ENCODE measurements at regions not wholly inside any gene's neighbourhood (a gene's known extent, or its start where the extent isn't known, plus 50 kb on each side); places are given as distances from the start of the nearest gene placed in this dataset.
A peak's percentile ranks its signal among the peaks of the same experiment; 100 is the strongest.

DNA sequence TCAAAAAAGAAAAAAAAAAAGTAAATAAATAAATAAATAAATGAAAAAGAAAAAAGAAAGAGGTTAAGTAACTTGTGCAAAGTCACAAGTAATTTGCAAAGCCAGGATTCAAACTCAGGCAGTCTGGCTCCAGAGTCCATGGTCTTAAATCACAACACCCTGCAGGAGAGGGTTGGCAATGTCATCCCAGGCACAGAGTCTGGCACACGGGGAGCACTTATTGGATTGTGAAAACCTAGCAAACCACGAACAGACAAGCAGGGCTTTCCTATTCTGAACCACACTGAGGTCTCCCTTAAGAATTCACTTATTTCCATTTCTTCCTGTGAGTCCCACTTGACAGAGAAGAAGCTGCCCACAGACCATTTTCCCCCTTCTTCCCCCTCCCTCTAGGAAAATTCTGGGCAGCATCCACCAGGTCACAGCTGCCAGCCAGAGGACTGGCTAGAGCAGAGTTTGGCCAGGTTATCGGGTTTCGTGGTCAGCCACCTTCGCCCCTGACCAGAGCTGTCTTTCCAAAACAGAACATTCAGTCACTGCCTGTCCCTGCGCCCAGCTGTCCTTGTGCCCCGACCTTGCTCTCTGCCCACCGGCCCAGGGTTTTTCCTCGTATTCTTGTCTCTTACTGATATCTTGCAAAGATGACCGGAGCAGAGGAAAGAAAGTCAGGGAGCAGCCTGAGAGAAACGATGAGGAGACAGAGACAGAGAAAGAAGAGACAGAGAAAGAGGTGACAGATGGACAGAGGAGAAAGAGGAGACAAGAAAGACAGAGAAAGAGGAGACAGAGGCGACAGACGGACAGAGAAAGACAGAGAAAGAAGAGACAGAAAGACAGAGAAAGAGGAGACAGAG is 106.4 kb upstream of the PTPN1 start:
- H3K4me3 ChIP-seq (ENCODE audit: low read length), result no peak overlapping the region
- H3K27me3 ChIP-seq (replicated peaks; ENCODE audit: control insufficient read depth, insufficient read depth, low read length), result no peaks in the 10 kb centered on the region
- H3K36me3 ChIP-seq (ENCODE audit: control insufficient read depth, insufficient read depth, low read length, severe bottlenecking), result no peaks in the 10 kb centered on the region
- H3K4me1 ChIP-seq (ENCODE audit: control insufficient read depth, insufficient read depth, low read length), result peaks cover 26% of the 10 kb centered on the region
- DNase-seq (ENCODE audit: low read depth), result no peak
- H3K9ac ChIP-seq (ENCODE audit: low read length), result no peak overlapping the region
- H3K9me3 ChIP-seq (ENCODE audit: control insufficient read depth, low read length), result no peaks in the 10 kb centered on the region

DNA sequence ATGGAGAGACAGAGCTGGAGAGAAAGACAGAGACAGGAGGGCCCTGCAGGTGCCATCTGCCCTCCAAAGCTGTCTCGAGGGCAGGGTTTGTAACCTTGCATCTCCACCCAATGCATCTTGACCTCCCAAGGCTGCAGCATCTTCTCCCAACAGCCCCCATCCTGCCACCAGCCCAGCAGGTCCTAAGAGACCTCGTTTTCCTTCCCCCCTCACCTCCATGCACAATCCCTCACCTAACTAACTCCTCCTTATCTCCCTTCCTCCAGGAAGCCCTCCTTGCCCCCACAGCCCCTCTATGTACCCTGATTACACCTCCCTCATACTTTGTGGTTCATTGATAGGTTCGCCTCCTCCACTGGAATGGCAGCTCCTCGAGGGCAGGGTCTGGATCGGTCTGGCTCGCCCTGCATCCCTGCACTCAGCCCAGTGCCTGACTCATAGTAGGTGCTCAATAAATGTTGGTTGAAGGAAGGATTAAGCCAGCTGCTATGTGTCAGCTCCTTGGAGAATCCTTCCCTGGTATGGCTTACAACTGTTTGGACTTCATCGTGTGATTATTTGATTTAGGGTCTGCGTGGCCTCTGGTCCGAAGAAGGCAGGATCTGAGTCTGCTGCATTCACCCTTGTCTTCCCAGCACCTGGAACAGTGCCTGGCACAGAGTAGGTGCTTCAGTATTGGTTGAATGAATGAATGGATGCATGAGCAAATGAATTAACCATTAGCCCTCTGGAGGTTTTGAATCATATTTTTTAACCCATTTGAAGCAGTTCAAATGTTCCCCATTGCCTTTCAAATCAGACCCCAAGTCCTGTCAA is 105.6 kb upstream of the PTPN1 start:
- DNase-seq (ENCODE audit: low read depth), result no peak
- Histone ChIP-seq H3K27me3 (replicated peaks; ENCODE audit: control insufficient read depth, insufficient read depth, low read length) (no peaks in the 10 kb centered on the region), H3K36me3 (ENCODE audit: control insufficient read depth, insufficient read depth, low read length, severe bottlenecking) (no peaks in the 10 kb centered on the region), H3K4me3 (ENCODE audit: low read length) (no peak overlapping the region), H3K9me3 (ENCODE audit: control insufficient read depth, low read length) (no peaks in the 10 kb centered on the region), H3K9ac (ENCODE audit: low read length) (no peak overlapping the region), H3K4me1 (ENCODE audit: control insufficient read depth, insufficient read depth, low read length) (peaks cover 30% of the 10 kb centered on the region)

DNA sequence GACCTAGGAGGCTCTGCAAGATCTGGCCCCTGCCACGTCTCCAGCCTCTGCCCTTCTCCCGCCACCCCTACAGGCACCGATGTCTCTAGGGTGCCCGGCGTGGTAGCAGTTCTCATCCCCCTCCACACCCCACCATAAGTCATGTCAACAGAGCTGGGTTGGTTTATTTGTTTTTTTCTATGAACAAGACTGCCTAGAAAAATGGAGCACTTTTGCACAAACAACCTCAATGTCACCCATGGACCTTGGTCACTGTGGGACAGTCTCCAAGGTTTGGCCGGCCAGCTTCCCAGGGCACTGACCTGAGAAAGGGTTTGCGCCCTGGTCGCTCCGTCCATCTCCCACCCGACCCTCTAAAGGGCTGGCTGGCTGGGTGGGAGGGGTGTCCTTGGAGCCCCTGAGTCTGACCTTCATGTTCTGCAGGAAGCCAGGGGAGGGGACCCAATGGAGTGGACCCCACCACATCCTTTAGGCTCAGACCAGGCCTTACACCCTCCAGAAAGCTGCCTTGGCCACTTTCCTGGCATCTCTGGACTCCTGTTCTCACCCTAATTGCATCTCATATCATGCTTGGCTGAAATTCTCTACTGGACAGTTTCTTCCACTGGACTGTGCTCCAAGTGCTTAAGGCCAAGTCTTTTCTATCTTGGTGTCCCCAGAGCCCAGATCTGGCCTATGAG is 104.8 kb upstream of the PTPN1 start:
- DNase-seq (ENCODE audit: low read depth), result no peak
- no peak overlapping the region for H3K9ac ChIP-seq (ENCODE audit: low read length)
- H3K4me3 ChIP-seq (ENCODE audit: low read length), result no peak overlapping the region
- H3K4me1 ChIP-seq (ENCODE audit: control insufficient read depth, insufficient read depth, low read length), result peaks cover 35% of the 10 kb centered on the region
- no peaks in the 10 kb centered on the region for H3K36me3 ChIP-seq (ENCODE audit: control insufficient read depth, insufficient read depth, low read length, severe bottlenecking)
- no peaks in the 10 kb centered on the region for H3K9me3 ChIP-seq (ENCODE audit: control insufficient read depth, low read length)
- no peaks in the 10 kb centered on the region for H3K27me3 ChIP-seq (replicated peaks; ENCODE audit: control insufficient read depth, insufficient read depth, low read length)

DNA sequence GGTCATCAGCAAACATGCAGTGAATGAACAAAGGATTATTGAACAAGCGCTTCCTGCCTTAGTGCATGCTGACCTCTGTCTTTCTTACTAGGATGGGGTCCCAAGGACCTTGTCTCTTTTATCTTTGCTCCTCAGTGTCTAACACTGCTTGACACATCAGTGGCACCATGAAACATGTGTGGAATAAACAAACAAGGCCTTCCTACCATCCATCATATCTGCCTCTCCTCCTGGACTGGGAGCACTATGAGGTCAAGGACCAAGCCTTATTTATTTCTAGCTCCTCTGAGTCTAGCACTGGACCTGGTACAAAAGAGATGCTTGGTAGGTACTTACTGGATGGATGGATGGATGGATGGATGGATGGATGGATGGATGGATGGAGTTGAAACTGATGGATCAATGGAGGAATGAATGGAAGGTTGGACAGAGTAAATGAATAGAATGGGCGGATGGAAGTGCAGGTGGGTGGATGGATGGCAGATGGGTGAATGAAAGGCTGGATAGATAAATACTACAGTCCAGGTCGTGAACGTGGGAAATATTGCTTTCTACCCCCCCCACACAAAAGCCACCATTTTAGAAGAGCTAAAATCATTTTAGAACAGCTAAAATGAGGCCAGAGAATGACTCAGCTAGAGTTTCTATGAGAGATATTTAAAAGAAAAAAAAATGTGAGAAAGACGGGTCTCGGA is 104.1 kb upstream of the PTPN1 start:
- no peaks in the 10 kb centered on the region for H3K9me3 ChIP-seq (ENCODE audit: control insufficient read depth, low read length)
- no peak for DNase-seq (ENCODE audit: low read depth)
- no peaks in the 10 kb centered on the region for H3K27me3 ChIP-seq (replicated peaks; ENCODE audit: control insufficient read depth, insufficient read depth, low read length)
- H3K4me3 ChIP-seq (ENCODE audit: low read length), result no peak overlapping the region
- H3K36me3 ChIP-seq (ENCODE audit: control insufficient read depth, insufficient read depth, low read length, severe bottlenecking), result no peaks in the 10 kb centered on the region
- no peak overlapping the region for H3K9ac ChIP-seq (ENCODE audit: low read length)
- H3K4me1 ChIP-seq (ENCODE audit: control insufficient read depth, insufficient read depth, low read length), result peaks cover 35% of the 10 kb centered on the region

DNA sequence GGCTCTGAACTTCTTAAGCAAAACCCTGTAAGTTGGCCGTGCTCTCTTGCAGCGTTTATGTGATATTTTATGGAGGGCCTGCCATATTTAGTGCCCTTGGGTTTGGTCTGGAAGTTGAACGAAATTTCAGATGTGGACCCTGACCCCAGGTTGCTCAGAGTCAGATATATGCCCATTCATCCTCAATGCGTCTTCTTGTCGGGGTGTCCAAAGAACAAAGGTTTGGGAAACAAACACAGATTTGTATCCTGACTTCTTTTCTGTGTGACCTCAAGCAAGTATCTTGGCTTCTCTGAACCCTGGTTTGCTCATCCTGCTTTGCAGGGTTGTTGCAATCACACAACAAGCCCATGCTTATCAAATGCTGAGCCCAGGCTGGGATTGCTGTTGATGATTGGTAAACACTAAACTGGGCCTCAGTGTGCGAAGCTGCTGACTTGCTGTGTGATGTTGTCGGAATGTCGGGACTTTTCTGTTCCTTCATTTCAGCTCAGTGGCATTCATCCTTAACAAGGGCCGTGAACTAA is 103.5 kb upstream of the PTPN1 start:
- Histone ChIP-seq H3K27me3 (replicated peaks; ENCODE audit: control insufficient read depth, insufficient read depth, low read length) (no peaks in the 10 kb centered on the region), H3K9me3 (ENCODE audit: control insufficient read depth, low read length) (no peaks in the 10 kb centered on the region), H3K4me1 (ENCODE audit: control insufficient read depth, insufficient read depth, low read length) (peaks cover 35% of the 10 kb centered on the region), H3K36me3 (ENCODE audit: control insufficient read depth, insufficient read depth, low read length, severe bottlenecking) (no peaks in the 10 kb centered on the region), H3K9ac (ENCODE audit: low read length) (no peak overlapping the region), H3K4me3 (ENCODE audit: low read length) (no peak overlapping the region)
- DNase-seq (ENCODE audit: low read depth), result no peak

DNA sequence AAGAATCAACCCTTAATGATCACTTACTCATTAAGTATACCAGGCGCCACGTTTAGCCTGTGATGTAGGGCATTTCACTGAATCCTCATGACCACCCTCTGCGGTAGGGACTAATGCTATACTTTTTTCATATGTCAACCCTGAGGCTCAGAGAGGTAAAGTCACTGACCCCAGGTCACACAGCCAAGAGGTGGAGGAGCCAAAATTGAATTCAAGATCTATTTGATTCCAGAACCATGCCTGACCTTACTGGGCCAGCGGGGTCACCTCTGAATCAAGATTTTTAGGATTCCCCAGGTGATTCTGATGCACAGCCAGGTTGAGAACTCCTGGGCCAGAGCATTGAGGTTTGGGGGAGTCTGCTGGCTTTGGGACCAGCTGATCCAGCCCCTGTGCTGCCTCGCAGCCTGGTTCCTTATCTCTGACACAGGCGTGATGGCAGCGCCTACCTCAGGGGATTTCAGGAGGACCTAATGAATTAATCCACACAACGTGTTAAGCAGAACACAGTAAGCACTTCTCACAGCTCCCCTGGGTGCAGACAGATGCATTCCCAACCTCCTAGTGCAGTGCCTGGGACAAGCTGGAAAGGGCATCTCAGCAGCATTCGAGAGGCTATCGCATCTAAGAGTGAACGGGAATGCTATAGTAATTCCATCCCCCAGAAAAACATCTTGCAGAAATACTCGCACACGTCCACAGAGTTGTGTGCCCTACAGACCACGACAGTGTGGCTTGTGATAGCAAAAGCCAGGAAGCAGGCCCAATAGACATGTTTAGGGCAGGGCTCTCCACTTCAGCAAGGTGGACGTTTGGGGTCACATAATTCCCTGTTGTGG is 101.4 kb upstream of the PTPN1 start:
- H3K9ac ChIP-seq (ENCODE audit: low read length), result peak overlapping the region; percentile 68
- peaks cover 42% of the 10 kb centered on the region for H3K4me1 ChIP-seq (ENCODE audit: control insufficient read depth, insufficient read depth, low read length)
- no peak overlapping the region for H3K4me3 ChIP-seq (ENCODE audit: low read length)
- no peak for DNase-seq (ENCODE audit: low read depth)
- no peaks in the 10 kb centered on the region for H3K27me3 ChIP-seq (replicated peaks; ENCODE audit: control insufficient read depth, insufficient read depth, low read length)
- H3K36me3 ChIP-seq (ENCODE audit: control insufficient read depth, insufficient read depth, low read length, severe bottlenecking), result no peaks in the 10 kb centered on the region
- peaks cover 2% of the 10 kb centered on the region for H3K9me3 ChIP-seq (ENCODE audit: control insufficient read depth, low read length)

DNA sequence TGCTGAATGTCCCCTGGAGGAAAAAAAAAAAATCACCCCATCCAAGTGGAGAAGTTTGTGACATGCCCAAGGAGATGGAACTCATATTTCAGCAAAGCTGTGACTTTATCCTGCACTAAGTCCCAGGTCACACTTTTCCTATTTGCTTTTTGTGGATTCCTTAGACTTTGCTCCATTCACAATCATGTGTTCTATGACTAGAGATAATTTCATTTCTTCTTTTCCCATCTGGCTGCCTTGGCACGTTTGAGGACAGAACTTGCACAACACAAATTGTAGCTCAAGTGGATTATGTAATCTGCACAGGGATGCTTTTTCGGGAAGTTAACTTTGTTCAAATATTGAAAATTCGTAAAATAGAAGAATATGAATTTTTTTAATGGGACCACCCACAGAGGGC is 100.7 kb upstream of the PTPN1 start:
- H3K4me1 ChIP-seq (ENCODE audit: control insufficient read depth, insufficient read depth, low read length), result peaks cover 38% of the 10 kb centered on the region
- no peak for DNase-seq (ENCODE audit: low read depth)
- H3K9ac ChIP-seq (ENCODE audit: low read length), result peak overlapping the region; percentile 68
- H3K27me3 ChIP-seq (replicated peaks; ENCODE audit: control insufficient read depth, insufficient read depth, low read length), result no peaks in the 10 kb centered on the region
- no peak overlapping the region for H3K4me3 ChIP-seq (ENCODE audit: low read length)
- no peaks in the 10 kb centered on the region for H3K36me3 ChIP-seq (ENCODE audit: control insufficient read depth, insufficient read depth, low read length, severe bottlenecking)
- peaks cover 6% of the 10 kb centered on the region for H3K9me3 ChIP-seq (ENCODE audit: control insufficient read depth, low read length)

DNA sequence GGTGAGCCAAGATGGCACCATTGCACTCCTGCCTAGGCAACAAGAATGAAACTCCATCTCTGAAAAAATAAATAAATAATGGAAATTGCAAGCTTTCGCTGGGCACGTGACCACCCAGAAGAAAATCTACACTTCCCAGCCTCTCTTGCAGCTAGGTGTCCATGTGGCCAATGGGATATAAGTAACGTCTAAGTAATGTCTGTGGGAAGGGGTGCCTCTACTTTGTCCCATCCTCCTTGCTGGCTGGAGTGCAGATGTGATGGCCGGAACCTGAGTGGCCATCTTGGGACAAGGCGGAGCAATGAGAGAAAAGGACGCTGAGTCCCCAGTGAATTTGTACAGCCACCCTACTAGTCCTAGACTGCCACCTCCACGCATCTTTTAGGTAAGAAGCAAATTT is 99.8 kb upstream of the PTPN1 start:
- no peaks in the 10 kb centered on the region for H3K36me3 ChIP-seq (ENCODE audit: control insufficient read depth, insufficient read depth, low read length, severe bottlenecking)
- no peak overlapping the region for H3K4me3 ChIP-seq (ENCODE audit: low read length)
- no peak for DNase-seq (ENCODE audit: low read depth)
- H3K9me3 ChIP-seq (ENCODE audit: control insufficient read depth, low read length), result peaks cover 6% of the 10 kb centered on the region
- no peak overlapping the region for H3K9ac ChIP-seq (ENCODE audit: low read length)
- H3K4me1 ChIP-seq (ENCODE audit: control insufficient read depth, insufficient read depth, low read length), result peaks cover 47% of the 10 kb centered on the region
- H3K27me3 ChIP-seq (replicated peaks; ENCODE audit: control insufficient read depth, insufficient read depth, low read length), result no peaks in the 10 kb centered on the region

DNA sequence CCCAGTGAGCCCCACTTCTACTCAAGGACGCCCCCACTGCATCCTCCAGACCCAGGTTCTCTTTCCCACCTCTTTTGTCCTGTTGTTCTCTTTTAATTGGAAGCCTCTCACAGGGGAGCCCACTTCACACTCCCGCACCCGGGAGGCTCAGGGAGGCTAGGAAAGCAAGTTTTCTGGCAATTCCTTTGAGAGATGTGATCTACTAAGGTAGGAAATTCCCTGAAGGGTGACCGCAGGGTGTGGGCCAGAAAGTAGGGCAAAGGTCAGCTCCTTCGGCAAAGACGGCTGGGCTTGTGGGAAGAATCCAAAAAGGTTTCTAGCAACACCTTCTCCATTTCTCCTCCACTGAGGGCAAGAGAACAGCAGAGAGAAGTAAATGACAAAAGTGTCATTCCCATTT is 98.1 kb upstream of the PTPN1 start:
- Histone ChIP-seq H3K9me3 (ENCODE audit: control insufficient read depth, low read length) (peaks cover 6% of the 10 kb centered on the region), H3K27me3 (replicated peaks; ENCODE audit: control insufficient read depth, insufficient read depth, low read length) (no peaks in the 10 kb centered on the region), H3K9ac (ENCODE audit: low read length) (no peak overlapping the region), H3K36me3 (ENCODE audit: control insufficient read depth, insufficient read depth, low read length, severe bottlenecking) (no peaks in the 10 kb centered on the region), H3K4me1 (ENCODE audit: control insufficient read depth, insufficient read depth, low read length) (peaks cover 49% of the 10 kb centered on the region), H3K4me3 (ENCODE audit: low read length) (no peak overlapping the region)
- DNase-seq (ENCODE audit: low read depth), result no peak

DNA sequence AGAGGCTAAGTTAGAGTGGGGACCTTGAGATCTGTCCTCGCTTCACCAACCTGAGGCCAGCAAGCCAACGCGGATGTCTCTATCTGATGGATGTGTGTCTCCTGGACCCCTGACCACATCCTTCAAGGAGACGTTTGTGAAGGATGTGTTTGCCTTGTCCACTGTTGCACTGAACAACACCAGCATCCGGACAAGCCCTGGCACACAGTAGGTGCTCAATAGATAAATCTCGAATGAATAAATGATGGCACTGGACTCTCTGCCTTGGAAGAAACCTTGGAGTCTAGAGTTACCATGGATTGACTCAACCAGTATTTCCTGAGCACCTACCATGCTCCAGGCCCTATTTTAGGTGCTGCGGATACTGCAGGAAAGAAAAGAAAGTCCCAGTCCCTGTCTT is 97.7 kb upstream of the PTPN1 start:
- H3K27me3 ChIP-seq (replicated peaks; ENCODE audit: control insufficient read depth, insufficient read depth, low read length), result no peaks in the 10 kb centered on the region
- no peaks in the 10 kb centered on the region for H3K36me3 ChIP-seq (ENCODE audit: control insufficient read depth, insufficient read depth, low read length, severe bottlenecking)
- peaks cover 6% of the 10 kb centered on the region for H3K9me3 ChIP-seq (ENCODE audit: control insufficient read depth, low read length)
- no peak overlapping the region for H3K9ac ChIP-seq (ENCODE audit: low read length)
- H3K4me1 ChIP-seq (ENCODE audit: control insufficient read depth, insufficient read depth, low read length), result peaks cover 53% of the 10 kb centered on the region
- no peak overlapping the region for H3K4me3 ChIP-seq (ENCODE audit: low read length)
- no peak for DNase-seq (ENCODE audit: low read depth)

Measured in adipocyte (in vitro differentiated cells).